GM06990 (cell line): ENCODE measurements at regions not wholly inside any gene's neighbourhood (a gene's known extent, or its start where the extent isn't known, plus 50 kb on each side); places are given as distances from the start of the nearest gene placed in this dataset.
"Not testable (repeated sequence)": the region's sequence is repeated elsewhere in the genome, so short reads cannot be mapped to it uniquely, and the experiment has no call there.

Experiments used
- DNase-seq: peaks from one replicate; pipeline ENCODE4 v3.0.0-alpha.2; 2011; ENCODE audit not compliant: insufficient read length; ENCODE audit errors: extremely low read depth
- H3K27me3 ChIP-seq: replicated peaks from 2 replicates; pipeline ENCODE4 v1.6.0; 2011; ENCODE audit warnings: low read length; ENCODE audit not compliant: control insufficient read depth, insufficient read depth
- H3K36me3 ChIP-seq: 2 replicates; pipeline ENCODE4 v1.5.1; 2011; ENCODE audit warnings: low read length; ENCODE audit not compliant: control insufficient read depth, insufficient read depth
- H3K4me3 ChIP-seq: replicated peaks from 2 replicates; pipeline ENCODE4 v1.5.1; 2011; ENCODE audit warnings: low read depth, mild to moderate bottlenecking, control low read depth, low read length

DNA sequence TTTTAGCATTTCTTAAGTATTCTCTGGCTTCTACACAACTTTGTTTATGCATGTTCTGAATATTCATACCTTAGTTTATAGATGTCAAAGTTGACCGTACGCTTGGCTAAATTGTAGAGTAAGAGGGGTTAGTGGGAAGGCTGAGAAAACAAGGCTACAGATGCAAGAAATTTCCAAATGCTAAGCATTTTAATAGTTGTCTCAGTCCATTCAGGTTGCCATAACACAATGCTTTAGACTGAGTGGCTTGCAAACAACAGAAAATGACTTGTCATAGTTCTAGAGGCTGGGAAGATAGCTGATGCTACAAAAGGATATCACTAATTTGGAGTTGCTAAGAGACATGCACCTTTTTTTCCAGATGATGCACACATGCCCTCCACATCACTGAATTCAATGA is 53.0 kb upstream of the C1QTNF3 start:
- DNase-seq, H3K27me3 ChIP-seq, H3K4me3 ChIP-seq, H3K36me3 ChIP-seq: not testable (repeated sequence)

DNA sequence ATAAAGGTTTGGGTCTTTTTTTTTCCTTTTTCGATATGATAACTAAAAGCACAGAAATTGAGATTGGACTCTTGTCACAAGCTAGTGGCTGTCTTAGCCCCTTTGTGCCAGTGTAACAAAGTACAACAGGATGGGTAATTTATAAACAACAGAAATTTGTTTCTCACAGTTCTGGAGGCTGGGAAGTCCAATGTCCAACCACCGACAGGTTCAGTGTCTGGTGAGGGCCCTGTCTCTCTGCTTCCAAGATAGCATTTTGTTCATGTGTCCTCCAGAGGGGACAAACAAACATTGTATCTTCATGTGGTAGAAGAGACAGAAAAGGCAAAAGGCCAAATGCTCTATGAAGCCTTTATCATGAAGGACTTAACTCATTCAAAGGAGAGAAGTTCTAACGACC is 56.9 kb upstream of the C1QTNF3 start:
- not testable (repeated sequence) for H3K36me3 ChIP-seq, H3K27me3 ChIP-seq, DNase-seq, H3K4me3 ChIP-seq

DNA sequence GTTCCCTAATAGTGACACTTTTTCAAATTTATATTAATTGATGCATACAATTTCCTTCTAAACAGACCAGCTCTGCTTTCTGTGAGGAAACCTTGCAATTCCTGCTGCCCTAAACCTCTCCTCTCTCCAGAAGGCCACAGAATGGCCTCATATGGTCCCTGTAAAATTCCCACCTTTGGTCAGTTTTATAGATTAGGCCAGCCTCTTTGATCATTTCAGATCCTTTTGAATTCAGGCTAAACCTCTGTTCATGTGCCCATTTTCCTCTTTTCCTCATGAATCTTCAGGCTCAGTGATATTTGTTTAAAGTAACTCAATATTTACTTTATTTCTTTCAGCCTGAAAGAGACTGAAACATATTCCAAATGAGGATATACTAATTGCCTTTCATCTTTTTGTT is 58.6 kb upstream of the C1QTNF3 start:
- not testable (repeated sequence) for H3K36me3 ChIP-seq, DNase-seq, H3K27me3 ChIP-seq, H3K4me3 ChIP-seq

DNA sequence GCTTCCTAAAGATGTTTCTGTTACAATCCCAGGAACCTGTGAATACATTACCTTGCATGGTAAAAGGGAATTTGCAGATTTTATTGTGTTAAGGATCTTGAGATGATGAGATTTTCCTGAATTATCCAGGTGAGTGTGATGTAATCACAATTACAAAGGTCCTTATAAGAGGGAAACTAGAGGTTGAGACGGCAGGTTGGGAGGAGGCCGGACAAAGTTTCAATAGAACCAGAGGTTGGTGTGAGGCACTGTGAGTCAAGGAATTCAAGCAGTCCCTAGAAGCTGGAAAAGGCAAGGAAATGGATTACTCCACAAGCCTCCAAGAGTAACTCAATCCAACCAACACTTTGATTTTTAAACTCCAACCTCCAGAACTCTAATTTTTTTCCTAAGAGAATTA is 65.9 kb upstream of the C1QTNF3 start:
- H3K36me3 ChIP-seq, H3K27me3 ChIP-seq, DNase-seq, H3K4me3 ChIP-seq: not testable (repeated sequence)

DNA sequence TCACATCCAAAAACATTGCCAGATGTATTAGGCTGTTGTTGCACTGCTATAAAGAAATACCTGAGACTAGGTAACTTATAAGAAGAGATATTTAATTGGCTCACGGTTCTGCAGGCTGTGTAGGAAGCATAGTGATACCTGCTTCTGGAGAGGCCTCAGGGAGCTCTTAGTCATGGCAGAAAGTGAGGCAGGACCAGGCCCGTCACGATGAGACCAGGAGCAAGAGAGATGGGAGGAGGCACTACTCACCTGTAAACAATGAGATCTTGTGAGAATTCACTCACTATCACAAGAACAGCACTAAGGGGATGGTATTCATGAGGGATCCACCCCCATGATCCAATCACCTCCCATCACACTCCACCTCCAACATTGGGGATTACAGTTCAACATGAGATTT is 81.3 kb upstream of the C1QTNF3 start:
- not testable (repeated sequence) for H3K36me3 ChIP-seq, DNase-seq, H3K27me3 ChIP-seq, H3K4me3 ChIP-seq

DNA sequence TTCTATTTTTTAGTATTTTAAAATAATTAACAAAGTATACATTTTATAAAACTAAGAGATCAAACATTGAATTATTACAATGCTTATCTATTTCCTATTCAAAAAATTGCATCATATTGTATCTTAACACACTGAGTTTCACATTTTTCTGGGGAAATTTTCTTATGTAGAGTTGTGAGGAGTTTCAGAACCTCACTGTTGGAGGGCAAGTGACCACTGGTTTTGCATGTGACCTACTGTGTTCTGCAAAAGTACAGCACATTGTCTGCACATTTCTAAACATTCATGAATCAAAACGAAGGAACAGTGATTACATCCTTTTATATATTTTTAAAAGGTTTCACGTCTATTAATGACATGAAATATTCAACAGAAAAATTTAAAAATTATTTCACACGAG is 82.3 kb upstream of the C1QTNF3 start:
- H3K36me3 ChIP-seq, DNase-seq, H3K27me3 ChIP-seq, H3K4me3 ChIP-seq: not testable (repeated sequence)

DNA sequence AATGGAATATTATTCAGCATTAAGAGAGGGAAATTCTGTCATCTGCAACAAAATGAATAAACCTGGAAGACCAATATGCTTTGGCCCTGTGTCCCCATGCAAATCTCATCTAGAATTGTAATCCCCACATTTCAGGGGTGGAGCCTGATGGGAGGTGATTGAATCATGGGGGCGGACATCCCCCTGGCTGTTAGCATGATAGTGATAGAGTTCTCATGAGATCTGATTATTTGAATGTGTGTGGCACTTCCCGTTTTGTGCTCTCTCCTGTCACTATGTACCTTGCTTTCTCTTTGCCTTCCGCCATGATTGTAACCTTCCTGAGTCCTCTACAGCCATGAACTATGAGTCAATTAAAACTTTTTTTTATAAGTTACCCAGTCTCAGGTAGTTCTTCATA is 83.7 kb upstream of the C1QTNF3 start:
- H3K4me3 ChIP-seq, H3K36me3 ChIP-seq, DNase-seq, H3K27me3 ChIP-seq: not testable (repeated sequence)

DNA sequence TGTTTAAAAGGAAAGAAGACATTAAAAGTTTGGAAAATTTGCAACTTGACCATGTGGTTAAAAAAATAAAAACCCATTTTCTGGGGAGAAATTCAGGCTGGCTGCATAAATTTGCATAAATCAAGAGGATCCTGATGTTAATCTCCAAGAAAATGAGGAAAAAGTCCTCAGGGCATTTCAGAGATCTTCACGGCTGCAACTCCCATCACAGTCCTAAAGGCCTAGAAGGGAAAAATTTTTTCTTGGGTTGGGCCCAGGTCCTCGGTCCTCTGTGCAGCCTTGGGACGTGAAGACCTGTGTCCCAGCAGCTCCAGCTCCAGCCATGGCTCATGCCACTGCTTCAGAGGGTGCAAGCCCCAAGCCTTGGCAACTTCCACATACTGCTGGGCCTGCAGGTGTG is 84.8 kb upstream of the C1QTNF3 start:
- not testable (repeated sequence) for DNase-seq, H3K27me3 ChIP-seq, H3K36me3 ChIP-seq, H3K4me3 ChIP-seq

DNA sequence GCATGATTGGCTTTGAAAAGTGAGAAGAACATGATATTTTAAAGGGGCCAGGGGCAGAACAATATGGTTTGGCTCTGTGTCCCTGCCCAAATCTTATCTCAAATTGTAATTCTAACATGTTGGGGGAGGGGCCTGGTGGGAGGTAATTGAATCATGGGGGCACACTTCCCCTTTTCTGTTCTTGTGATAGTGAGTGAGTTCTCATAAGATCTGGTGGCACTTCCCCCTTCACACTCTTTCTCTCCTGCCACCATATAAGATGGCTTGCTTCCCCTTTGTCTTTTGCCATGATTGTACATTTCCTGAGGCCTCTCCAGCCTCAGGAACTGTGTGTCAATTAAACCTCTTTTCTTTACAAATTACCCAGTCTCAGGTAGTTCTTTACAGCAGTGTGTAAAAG is 85.9 kb upstream of the C1QTNF3 start:
- not testable (repeated sequence) for DNase-seq, H3K27me3 ChIP-seq, H3K4me3 ChIP-seq, H3K36me3 ChIP-seq

DNA sequence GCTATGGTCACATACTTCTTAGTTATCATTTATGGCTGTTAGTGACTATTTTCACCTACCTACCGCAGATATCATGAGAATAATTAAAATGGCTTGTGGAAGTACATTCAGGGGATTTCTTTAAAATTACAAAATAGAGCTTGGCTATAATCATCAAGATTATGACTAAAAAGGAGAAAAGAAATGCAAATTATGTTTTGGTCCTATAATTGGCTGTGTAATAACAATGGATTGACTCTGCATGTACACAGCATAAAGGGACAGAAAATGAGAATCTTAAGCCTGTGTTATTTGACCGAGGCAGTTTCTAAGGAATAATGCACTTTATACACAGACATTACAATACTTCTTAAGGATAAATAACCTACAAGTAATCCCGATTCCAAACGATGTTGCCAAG is 112.0 kb upstream of the C1QTNF3 start:
- H3K27me3 ChIP-seq, H3K36me3 ChIP-seq, DNase-seq, H3K4me3 ChIP-seq: not testable (repeated sequence)

DNA sequence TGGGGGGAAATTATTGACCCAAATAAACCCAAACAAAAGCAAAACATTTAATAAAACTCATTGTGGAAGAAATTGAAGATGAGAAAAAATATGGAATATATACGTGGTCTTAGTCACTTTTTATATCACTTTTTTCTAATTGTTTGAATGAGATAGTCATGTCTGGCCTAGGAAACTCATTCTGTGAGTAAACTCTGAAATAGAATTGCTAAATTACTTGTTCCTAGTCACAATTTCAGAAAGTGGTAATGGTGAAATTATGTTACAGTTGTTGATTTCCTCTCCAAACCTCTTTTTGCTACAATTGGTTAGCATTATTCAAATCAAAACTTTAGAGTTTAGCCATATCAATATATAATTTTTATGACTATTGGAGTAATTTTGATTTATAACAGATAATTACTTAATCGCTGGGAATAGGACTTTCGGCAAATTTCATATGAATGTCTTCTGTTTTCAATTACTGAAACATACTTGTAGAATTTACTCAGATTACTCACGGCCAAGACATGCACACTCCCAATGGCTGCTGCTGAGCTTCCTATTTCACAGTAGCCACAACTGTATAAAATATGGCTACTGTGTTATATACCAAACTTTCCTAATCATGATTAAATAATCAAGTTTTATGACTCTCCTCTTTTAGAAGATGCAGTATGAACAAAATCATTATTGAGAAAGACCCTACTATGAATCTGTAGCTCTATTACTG is 113.8 kb upstream of the C1QTNF3 start:
- H3K4me3 ChIP-seq, DNase-seq, H3K27me3 ChIP-seq, H3K36me3 ChIP-seq: not testable (repeated sequence)

DNA sequence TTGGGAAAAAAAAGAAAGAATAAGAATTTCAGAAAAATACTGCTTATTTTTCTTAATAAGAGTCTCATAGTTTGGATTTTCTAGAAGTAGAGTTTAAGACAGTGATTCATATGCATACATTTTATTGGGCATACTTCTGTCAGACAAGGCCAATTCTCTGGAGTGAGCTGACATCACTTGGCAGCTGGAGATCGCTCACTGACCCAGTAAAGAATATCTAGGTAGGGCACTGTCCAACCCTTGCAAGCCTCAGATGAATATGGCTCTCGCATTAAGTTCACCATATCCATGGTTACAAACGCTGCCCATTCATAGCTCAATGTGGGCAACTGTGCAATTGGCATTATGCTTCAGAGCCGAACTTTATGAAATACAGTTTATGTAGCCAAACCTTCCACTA is 117.9 kb upstream of the C1QTNF3 start:
- not testable (repeated sequence) for DNase-seq, H3K36me3 ChIP-seq, H3K27me3 ChIP-seq, H3K4me3 ChIP-seq

DNA sequence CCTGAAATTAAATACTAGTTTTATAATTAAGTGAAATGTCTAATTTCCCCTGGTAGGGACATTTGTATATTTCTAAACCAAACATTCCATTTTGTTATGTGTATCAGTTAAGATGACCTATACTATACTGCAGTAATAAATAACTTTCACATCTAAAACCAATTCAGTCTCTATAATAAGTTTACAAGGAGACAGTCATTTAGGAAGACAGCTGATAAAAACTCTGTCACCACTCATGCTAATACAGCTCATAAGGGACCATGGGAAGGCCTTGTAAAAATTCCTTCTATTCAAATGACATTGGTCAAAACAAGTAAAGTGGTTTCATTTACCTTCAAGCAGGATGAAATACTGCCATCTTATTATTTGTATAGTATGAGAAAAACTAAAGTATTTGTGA is 128.4 kb upstream of the C1QTNF3 start:
- not testable (repeated sequence) for H3K27me3 ChIP-seq, DNase-seq, H3K36me3 ChIP-seq, H3K4me3 ChIP-seq

DNA sequence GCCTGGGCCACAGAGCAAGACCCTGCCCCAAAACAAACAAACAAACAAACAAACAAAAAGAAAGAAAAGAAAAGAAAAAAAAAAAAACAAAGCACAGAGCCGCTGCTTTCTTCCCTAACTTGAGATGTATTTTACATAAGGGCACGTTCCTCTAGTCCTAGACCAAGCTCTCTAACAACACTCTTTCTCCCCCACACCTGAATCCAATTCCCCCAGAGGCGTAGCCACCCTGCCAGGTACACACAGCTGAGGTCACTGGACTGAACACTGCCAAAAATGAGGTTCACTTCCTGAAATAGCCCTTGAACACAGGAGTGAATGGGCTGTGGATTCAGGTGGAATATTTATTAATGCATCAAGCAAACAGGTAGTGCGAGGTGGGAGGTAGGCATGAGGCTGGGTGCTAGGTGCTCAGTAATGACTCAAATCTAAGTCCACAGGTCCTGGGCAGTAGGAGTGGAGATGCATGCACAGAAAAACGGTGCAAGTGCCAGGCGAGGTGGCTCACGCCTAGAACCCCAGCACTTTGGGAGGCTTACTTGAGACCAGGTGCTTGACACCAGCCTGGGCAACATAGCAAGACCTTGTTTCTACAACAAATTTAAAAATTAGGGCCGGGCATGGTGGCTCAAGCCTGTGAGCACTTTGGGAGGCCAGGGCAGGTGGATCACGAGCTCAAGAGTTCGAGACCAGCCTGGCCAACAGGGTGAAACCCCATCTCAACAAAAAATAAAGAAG is 136.6 kb upstream of the C1QTNF3 start:
- not testable (repeated sequence) for H3K36me3 ChIP-seq, H3K27me3 ChIP-seq, H3K4me3 ChIP-seq, DNase-seq

DNA sequence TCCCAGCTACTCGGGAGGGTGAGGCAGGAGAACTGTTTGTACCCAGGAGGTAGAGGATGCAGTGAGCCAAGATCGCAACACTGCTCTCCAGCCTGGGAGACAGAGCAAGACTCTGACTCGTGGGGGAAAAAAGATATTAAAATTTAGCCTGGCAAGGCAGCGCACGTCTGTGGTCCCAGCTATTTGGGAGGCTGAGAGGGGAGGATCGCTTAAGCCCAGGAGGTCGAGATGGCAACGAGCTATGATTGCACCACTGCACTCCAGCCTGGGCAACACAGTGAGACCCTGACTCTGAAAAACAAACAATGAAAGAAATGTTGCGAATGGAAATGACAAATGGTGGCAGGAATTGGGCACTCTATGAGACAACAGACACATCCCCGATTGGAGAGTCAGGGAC is 137.2 kb upstream of the C1QTNF3 start:
- H3K4me3 ChIP-seq, DNase-seq, H3K27me3 ChIP-seq, H3K36me3 ChIP-seq: not testable (repeated sequence)
